ENCODE measurements at regions not wholly inside any gene's neighbourhood (a gene's known extent, or its start where the extent isn't known, plus 50 kb on each side); places are given as distances from the start of the nearest gene placed in this dataset.

- H3K36me3 ChIP-seq, result no peaks in the 10 kb centered on the region
- H3K27ac ChIP-seq, result no peak overlapping the region
- WGBS, 2 donors, result 73% methylated on average over 6 of the region's 6 CpGs
- H3K4me3 ChIP-seq, result no peak overlapping the region
- no peak for ATAC-seq (ENCODE audit: low FRiP score in 2 of 2)
- no peaks in the 10 kb centered on the region for H3K27me3 ChIP-seq
- peaks cover 0 to 3% (median 0%) of the 10 kb centered on the region in 4 donors for H3K9me3 ChIP-seq
- H3K4me1 ChIP-seq, result no peaks in the 10 kb centered on the region
- no peak for DNase-seq
- TF ChIP-seq POLR2AphosphoS5 (IDR thresholded peaks at IDR 0.05) (no peak), EP300 (IDR thresholded peaks at IDR 0.05) (no peak), POLR2A (IDR thresholded peaks at IDR 0.05) (no peak)
- TF ChIP-seq, protein P1, sequence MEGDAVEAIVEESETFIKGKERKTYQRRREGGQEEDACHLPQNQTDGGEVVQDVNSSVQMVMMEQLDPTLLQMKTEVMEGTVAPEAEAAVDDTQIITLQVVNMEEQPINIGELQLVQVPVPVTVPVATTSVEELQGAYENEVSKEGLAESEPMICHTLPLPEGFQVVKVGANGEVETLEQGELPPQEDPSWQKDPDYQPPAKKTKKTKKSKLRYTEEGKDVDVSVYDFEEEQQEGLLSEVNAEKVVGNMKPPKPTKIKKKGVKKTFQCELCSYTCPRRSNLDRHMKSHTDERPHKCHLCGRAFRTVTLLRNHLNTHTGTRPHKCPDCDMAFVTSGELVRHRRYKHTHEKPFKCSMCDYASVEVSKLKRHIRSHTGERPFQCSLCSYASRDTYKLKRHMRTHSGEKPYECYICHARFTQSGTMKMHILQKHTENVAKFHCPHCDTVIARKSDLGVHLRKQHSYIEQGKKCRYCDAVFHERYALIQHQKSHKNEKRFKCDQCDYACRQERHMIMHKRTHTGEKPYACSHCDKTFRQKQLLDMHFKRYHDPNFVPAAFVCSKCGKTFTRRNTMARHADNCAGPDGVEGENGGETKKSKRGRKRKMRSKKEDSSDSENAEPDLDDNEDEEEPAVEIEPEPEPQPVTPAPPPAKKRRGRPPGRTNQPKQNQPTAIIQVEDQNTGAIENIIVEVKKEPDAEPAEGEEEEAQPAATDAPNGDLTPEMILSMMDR (IDR thresholded peaks at IDR 0.05), result no peak
These were observed 355.1 kb upstream of the PABPC5 start for GRCh38 chrX:91079342-91080114.

- TF ChIP-seq, protein P1 (IDR thresholded peaks at IDR 0.05), result no peak
- TF ChIP-seq POLR2AphosphoS5 (IDR thresholded peaks at IDR 0.05) (no peak), EP300 (IDR thresholded peaks at IDR 0.05) (no peak), POLR2A (IDR thresholded peaks at IDR 0.05) (no peak)
- no peak overlapping the region for H3K4me3 ChIP-seq
- no peak overlapping the region for H3K27ac ChIP-seq
- DNase-seq (no peak), ATAC-seq (ENCODE audit: low FRiP score in 2 of 2) (no peak)
- no peaks in the 10 kb centered on the region for H3K27me3 ChIP-seq
- no peaks in the 10 kb centered on the region for H3K36me3 ChIP-seq
- WGBS, 2 donors, result 65 to 72% methylated on average over 2 of the region's 2 CpGs
- H3K9me3 ChIP-seq, result peaks cover 0 to 3% (median 0%) of the 10 kb centered on the region in 4 donors
- H3K4me1 ChIP-seq, result no peaks in the 10 kb centered on the region
These were observed 353.8 kb upstream of the PABPC5 start for GRCh38 chrX:91080822-91081221.

DNA sequence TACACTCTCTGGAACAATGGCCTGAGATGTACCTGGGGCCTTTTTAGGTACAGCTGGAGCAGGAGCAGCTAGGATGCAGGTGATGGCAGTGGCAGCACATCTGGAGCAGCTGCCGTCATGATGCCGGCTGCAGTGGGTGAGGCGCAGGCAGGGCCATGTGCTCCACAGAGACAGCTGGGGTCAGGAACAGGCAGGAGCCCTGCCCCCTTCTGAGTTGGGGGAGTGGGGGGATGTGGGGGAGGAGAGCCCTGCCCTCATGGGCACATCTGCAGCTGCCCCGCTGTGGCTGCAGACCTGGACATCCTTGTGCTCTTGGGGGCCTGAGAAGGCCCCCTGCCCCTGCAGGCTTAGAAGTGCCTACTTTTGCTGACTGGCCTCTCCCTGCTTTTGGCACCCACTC is 352.8 kb upstream of the PABPC5 start:
- Histone ChIP-seq H3K4me3 (no peak overlapping the region), H3K27ac (no peak overlapping the region), H3K9me3 (peaks cover 0 to 3% (median 0%) of the 10 kb centered on the region in 4 donors), H3K36me3 (no peaks in the 10 kb centered on the region), H3K27me3 (no peaks in the 10 kb centered on the region), H3K4me1 (no peaks in the 10 kb centered on the region)
- 100% methylated on average over 2 of the region's 4 CpGs; no CpG with 5 or more reads in 1 of the 2 donors for whole genome bisulfite sequencing, 2 donors
- DNase-seq (peak in 1 of 2 donors; percentile 24), ATAC-seq (ENCODE audit: low FRiP score in 2 of 2) (peak in 1 of 2 donors; percentile 65)
- TF ChIP-seq, protein P1 (IDR thresholded peaks at IDR 0.05), result no peak
- no peak for TF ChIP-seq POLR2AphosphoS5 (IDR thresholded peaks at IDR 0.05)
- TF ChIP-seq EP300 (IDR thresholded peaks at IDR 0.05), result no peak
- TF ChIP-seq POLR2A (IDR thresholded peaks at IDR 0.05), result no peak

GRCh38 chrX:91108761-91109160 is 325.9 kb upstream of the PABPC5 start:
- WGBS, 2 donors, result 10 to 30% methylated on average over 2 of the region's 2 CpGs

More at GRCh38 chrX:91108761-91109160, 325.9 kb upstream of the PABPC5 start:
- H3K4me3 ChIP-seq, result no peak overlapping the region
- H3K27me3 ChIP-seq, result no peaks in the 10 kb centered on the region
- H3K9me3 ChIP-seq, result no peaks in the 10 kb centered on the region
- H3K27ac ChIP-seq, result no peak overlapping the region
- H3K36me3 ChIP-seq, result no peaks in the 10 kb centered on the region
- H3K4me1 ChIP-seq, result no peaks in the 10 kb centered on the region
- DNase-seq (no peak), ATAC-seq (ENCODE audit: low FRiP score in 2 of 2) (no peak)
- TF ChIP-seq EP300 (IDR thresholded peaks at IDR 0.05) (no peak), POLR2AphosphoS5 (IDR thresholded peaks at IDR 0.05) (no peak), POLR2A (IDR thresholded peaks at IDR 0.05) (no peak)
- TF ChIP-seq, protein P1 (IDR thresholded peaks at IDR 0.05), result no peak
